ENCODE measurements at regions not wholly inside any gene's neighbourhood (a gene's known extent, or its start where the extent isn't known, plus 50 kb on each side); places are given as distances from the start of the nearest gene placed in this dataset.

GRCh38 chr5:136620016-136620419 is 254.7 kb upstream of the TRPC7 start:
- no peak overlapping the region for H3K27ac ChIP-seq (ENCODE audit: control insufficient read depth, insufficient read depth)
- H3K9me3 ChIP-seq (replicated peaks; ENCODE audit: control insufficient read depth, insufficient read depth, low read length): no peaks in the 10 kb centered on the region
- H3K4me1 ChIP-seq (ENCODE audit: control insufficient read depth, insufficient read depth, low read length): no peaks in the 10 kb centered on the region
- no peak overlapping the region for H3K4me3 ChIP-seq
- FAIRE-seq (no peak), ATAC-seq (no peak; the same call in 2 of the 3 replicates), DNase-seq (ENCODE audit: low read depth, low spot score) (no peak)
- intact Hi-C loops (cut with micrococcal nuclease; ENCODE audit: unreplicated experiment) (no loop called here), in situ Hi-C loops (cut with MboI) (no loop called here)
- WGBS (ENCODE audit: insufficient coverage, insufficient replicate concordance, low lambda C conversion rate, missing lambda C conversion rate): 0% methylated on average over 1 of the region's 1 CpG
- no peak overlapping the region for H3K9ac ChIP-seq (ENCODE audit: control insufficient read depth, insufficient read depth, low read length)
- POLR2A ChIA-PET: no interaction called here
- no peaks in the 10 kb centered on the region for H3K27me3 ChIP-seq (replicated peaks in 1 of 2; ENCODE audit: control insufficient read depth in 2 of 2, insufficient read depth in 2 of 2, low read length in 1 of 2)
- RAD21 ChIA-PET (ENCODE audit: unreplicated experiment): no interaction called here
- no peak overlapping the region for H2AFZ ChIP-seq (ENCODE audit: control insufficient read depth, low read depth, low read length)
- CTCF ChIA-PET: no interaction called here
- no peaks in the 10 kb centered on the region for H4K20me1 ChIP-seq (ENCODE audit: control insufficient read depth, insufficient read depth)
- H3K4me2 ChIP-seq (ENCODE audit: control insufficient read depth, insufficient read depth): no peak overlapping the region
- TF ChIP-seq EED (IDR thresholded peaks at IDR 0.05; ENCODE audit: low read depth): no peak
- no peak for TF ChIP-seq ZBED1 (IDR thresholded peaks at IDR 0.05; ENCODE audit: borderline replicate concordance)
- no peak for TF ChIP-seq RELA (IDR thresholded peaks at IDR 0.05; ENCODE audit: borderline replicate concordance, partially characterized antibody)
- no peak for TF ChIP-seq ATF2 (IDR thresholded peaks at IDR 0.05; ENCODE audit: low read length)
- TF ChIP-seq HDGF (IDR thresholded peaks at IDR 0.05): no peak
- TF ChIP-seq NR2C2 (IDR thresholded peaks at IDR 0.05; ENCODE audit: borderline replicate concordance, control insufficient read depth, insufficient read length, low read depth): no peak
- TF ChIP-seq ZNF207 (IDR thresholded peaks at IDR 0.05; ENCODE audit: borderline replicate concordance): no peak
- no peak for TF ChIP-seq TARDBP (IDR thresholded peaks at IDR 0.05; ENCODE audit: borderline replicate concordance)
- no peak for TF ChIP-seq PAX5 (IDR thresholded peaks at IDR 0.05; ENCODE audit: borderline replicate concordance, low read depth, low read length)
- TF ChIP-seq REST (IDR thresholded peaks at IDR 0.05; ENCODE audit: low read depth, low read length): no peak
- no peak for TF ChIP-seq HDAC6 (IDR thresholded peaks at IDR 0.05; ENCODE audit: unreplicated experiment)
- no peak for TF ChIP-seq YY1 (IDR thresholded peaks at IDR 0.05; ENCODE audit: low read depth, low read length)
- SMC1A ChIA-PET (ENCODE audit: uncharacterized antibody, unreplicated experiment): no interaction called here
- H3K79me2 ChIP-seq (ENCODE audit: control insufficient read depth, insufficient read depth, low read length): no peaks in the 10 kb centered on the region
- H3K36me3 ChIP-seq (ENCODE audit: control insufficient read depth in 2 of 2, insufficient read depth in 2 of 2, low read length in 1 of 2): no peaks in the 10 kb centered on the region
- no TSS peak for BruUV-seq (replicated peaks)

All from GM12878 (cell line).